HG03045 (cell line): ENCODE measurements at regions not wholly inside any gene's neighbourhood (a gene's known extent, or its start where the extent isn't known, plus 50 kb on each side); places are given as distances from the start of the nearest gene placed in this dataset.
"Not testable (repeated sequence)": the region's sequence is repeated elsewhere in the genome, so short reads cannot be mapped to it uniquely, and the experiment has no call there.

Experiments
- ATAC-seq: cut with Tn5 transposase; IDR thresholded peaks from one replicate; pipeline ENCODE4 v1.9.1; 2021; ENCODE audit warnings: mild to moderate bottlenecking, moderate library complexity; ENCODE audit not compliant: unreplicated experiment

DNA sequence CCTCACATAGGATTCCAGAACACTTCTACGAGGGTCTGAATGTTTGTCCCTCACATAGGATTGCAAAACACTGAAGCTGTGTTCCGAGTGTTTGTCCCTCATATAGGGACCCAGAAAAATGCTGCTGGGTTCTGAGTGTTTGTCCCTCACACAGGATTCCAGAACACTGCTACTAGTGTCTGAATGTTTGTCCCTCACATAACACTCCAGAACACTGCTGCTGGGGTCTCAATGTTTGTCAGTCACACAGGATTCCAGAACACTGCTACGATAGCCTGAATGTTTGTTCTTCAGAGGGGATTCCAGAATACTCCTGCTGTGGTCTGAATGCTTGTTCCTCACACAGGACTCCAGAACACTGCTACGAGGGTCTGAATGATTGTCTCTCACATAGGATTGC, 218.7 kb downstream of the FOXD4L6 start:
- no peak for ATAC-seq

DNA sequence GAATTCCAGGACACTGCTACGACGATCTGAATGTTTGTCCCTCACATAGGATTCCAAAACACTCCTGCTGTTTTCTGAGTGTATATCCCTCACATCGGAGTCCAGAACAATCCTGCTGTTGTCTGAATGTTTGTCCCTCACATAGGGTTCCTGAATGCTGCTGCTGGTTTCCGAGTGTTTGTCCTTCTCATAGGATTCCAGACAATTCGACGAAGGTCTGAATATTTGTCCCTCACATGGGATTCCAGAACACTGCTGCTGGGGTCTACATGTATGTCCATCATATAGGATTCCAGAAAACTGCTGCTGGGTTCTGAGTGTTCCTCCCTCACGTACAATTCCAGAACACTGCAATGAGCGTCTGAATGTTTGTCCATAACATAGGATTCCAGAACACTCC, 219.4 kb downstream of the FOXD4L6 start:
- not testable (repeated sequence) for ATAC-seq

- ATAC-seq, result no peak
Measured at GRCh38 chr9:40907657-40908624, 220.5 kb downstream of the FOXD4L6 start.

- not testable (repeated sequence) for ATAC-seq
Measured at GRCh38 chr9:40906879-40907278, 221.6 kb downstream of the FOXD4L6 start.

- ATAC-seq, result not testable (repeated sequence)
Measured at GRCh38 chr9:40892315-40892714, 236.2 kb downstream of the FOXD4L6 start.

- not testable (repeated sequence) for ATAC-seq
Measured at GRCh38 chr9:40885858-40886257, 242.6 kb downstream of the FOXD4L6 start.

DNA sequence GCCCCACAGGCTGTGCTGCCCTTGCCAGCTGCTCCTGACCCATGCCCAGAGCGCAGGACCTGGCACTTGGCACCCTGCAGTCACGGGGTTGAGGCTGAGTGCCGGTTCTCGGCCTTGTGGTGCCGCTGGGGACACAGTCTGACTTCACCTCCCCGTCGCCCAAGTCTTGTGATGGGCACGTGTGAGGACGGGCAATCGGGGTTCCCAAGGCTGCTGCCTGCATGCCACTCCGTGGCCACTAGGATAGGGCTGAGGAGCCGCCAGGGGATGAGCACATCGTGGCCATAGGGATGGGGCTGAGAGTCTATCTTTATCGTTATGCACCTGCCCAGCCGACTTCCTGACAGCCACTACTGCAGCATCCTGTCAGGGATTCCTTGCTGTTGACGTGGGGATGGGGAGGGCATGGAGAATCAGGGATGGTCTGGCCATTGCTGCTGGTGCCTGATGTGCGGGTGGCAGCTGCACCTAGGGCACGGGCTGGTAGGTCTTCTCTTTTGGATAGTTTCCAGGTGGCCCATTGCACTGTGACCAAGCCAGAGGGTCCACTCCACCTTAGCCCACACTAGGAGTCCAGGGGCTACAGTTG, 243.5 kb downstream of the FOXD4L6 start:
- not testable (repeated sequence) for ATAC-seq

DNA sequence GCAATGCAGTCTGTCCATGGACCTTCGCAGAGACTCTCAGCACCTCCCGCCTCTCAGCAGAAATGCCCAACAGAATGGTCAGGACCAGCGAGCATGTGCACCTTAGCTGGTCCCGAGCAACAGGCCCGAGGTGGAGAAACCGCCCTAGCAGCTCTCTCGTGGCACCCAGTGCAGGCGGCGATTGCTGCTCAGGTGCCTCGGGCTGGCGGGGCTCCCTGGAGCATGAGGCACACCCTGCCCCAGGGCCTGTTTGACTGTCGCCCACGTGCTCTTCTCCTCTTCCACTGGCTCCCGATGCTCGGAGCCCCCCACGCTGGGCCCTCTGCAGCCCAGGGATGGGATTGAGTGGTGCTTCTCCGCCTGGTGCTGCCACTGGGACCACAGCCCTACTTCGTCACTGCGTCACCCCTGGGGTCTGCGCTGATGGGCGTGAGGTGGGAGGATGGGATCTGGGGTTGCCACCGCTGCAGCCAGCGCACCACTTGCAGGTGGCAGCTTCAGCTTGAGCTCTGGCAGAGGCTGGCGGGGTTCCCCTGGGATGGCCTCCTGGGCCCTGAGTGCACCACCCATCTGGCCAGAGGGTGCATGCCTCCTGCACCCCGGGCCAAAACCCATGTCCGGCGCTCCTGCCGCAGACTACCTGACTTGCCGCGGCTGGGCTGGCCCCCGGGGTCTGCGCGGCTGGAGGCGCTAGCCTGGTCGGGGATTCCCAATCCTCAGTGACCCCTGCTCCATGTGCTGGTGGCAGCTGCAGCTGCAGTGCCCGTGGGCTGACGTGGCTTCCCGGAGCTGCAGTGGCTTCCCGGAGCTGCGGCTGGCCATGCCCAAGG, 244.2 kb downstream of the FOXD4L6 start:
- no peak for ATAC-seq

GRCh38 chr9:40883423-40884071, 244.9 kb downstream of the FOXD4L6 start:
- not testable (repeated sequence) for ATAC-seq

GRCh38 chr9:40873753-40874295, 254.7 kb downstream of the FOXD4L6 start:
- ATAC-seq, result not testable (repeated sequence)

DNA sequence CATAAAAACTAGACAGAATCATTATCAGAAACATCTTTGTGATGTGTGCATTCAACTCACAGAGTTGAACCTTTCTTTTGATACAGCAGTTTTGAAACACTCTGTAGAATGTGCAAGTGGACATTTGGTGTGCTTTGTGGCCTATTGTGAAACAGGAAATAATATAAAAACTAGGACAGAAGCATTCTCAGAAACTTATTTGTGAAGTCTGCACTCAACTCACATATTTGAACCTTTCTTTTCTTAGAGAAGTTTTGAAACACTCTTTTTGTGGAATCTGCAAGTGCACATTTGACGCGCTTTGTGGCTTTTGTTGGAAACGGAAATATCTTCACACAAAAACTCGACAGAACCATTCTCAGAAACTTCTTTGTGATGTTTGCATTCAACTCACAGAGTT, 260.0 kb downstream of the FOXD4L6 start:
- not testable (repeated sequence) for ATAC-seq
